SK-N-MC (cell line): ENCODE measurements at regions not wholly inside any gene's neighbourhood (a gene's known extent, or its start where the extent isn't known, plus 50 kb on each side); places are given as distances from the start of the nearest gene placed in this dataset.

Source experiments
- DNase-seq: peaks from one replicate; pipeline ENCODE4 v3.0.0-alpha.2; 2011; ENCODE audit warnings: low read depth, low spot score
- H3K27ac ChIP-seq: fragments of 200-600 bp; sonication (generic); 2 replicates; pipeline ENCODE4 v1.5.1; 2016; ENCODE audit warnings: mixed run types
- H3K36me3 ChIP-seq: fragments of 200-600 bp; sonication (generic); 2 replicates; pipeline ENCODE4 v1.6.1; 2017; ENCODE audit warnings: antibody characterized with exemption, low read length, mixed read lengths; ENCODE audit not compliant: insufficient read depth
- H3K4me3 ChIP-seq: fragments of 200-600 bp; sonication (generic); 2 replicates; pipeline ENCODE4 v1.5.1; 2016
- H3K9ac ChIP-seq: fragments of 200-600 bp; sonication (generic); 2 replicates; pipeline ENCODE4 v1.8.0; 2017; ENCODE audit warnings: mixed run types, mixed read lengths; ENCODE audit not compliant: insufficient read length
- H3K9me3 ChIP-seq: fragments of 200-600 bp; sonication (generic); 2 replicates; pipeline ENCODE4 v1.6.1; 2017; ENCODE audit warnings: low read depth, mild to moderate bottlenecking, antibody characterized with exemption, low read length, moderate library complexity, mixed read lengths
- EZH2 ChIP-seq: fragments of 200-600 bp; sonication (generic); IDR thresholded peaks from one replicate; pipeline ENCODE4 v1.6.1; 2017; ENCODE audit warnings: antibody characterized with exemption
- FOXP2 ChIP-seq: optimal IDR thresholded peaks from 2 replicates; pipeline ENCODE3; 2011; ENCODE audit warnings: mild to moderate bottlenecking, moderate library complexity; ENCODE audit not compliant: insufficient read depth; ENCODE audit errors: extremely low read length, control extremely low read depth
- POLR2AphosphoS5 ChIP-seq: IDR thresholded peaks from 2 replicates; pipeline ENCODE4 v1.6.1; 2012; ENCODE audit warnings: mild to moderate bottlenecking, low read depth, low read length, borderline replicate concordance

- no peak overlapping the region for H3K27ac ChIP-seq
- TF ChIP-seq EZH2: no peak
- no peaks in the 10 kb centered on the region for H3K36me3 ChIP-seq
- DNase-seq: no peak
- H3K9me3 ChIP-seq: no peaks in the 10 kb centered on the region
- H3K9ac ChIP-seq: no peak overlapping the region
- no peak overlapping the region for H3K4me3 ChIP-seq
These were observed 210.1 kb downstream of the CDH9 start for GRCh38 chr5:26828294-26828693.

- TF ChIP-seq POLR2AphosphoS5 (no peak), EZH2 (no peak), FOXP2 (no peak)
- Histone ChIP-seq H3K4me3 (no peak overlapping the region), H3K36me3 (no peaks in the 10 kb centered on the region), H3K9me3 (no peaks in the 10 kb centered on the region), H3K27ac (no peak overlapping the region), H3K9ac (no peak overlapping the region)
- no peak for DNase-seq
These were observed 225.2 kb downstream of the CDH9 start for GRCh38 chr5:26813235-26813634.

- no peaks in the 10 kb centered on the region for H3K36me3 ChIP-seq
- no peak for DNase-seq
- no peak for TF ChIP-seq FOXP2
- TF ChIP-seq EZH2: no peak
- TF ChIP-seq POLR2AphosphoS5: no peak
- H3K9me3 ChIP-seq: no peaks in the 10 kb centered on the region
- no peak overlapping the region for H3K4me3 ChIP-seq
- no peak overlapping the region for H3K9ac ChIP-seq
- no peak overlapping the region for H3K27ac ChIP-seq
These were observed 225.7 kb downstream of the CDH9 start for GRCh38 chr5:26812714-26813113.

- H3K36me3 ChIP-seq: no peaks in the 10 kb centered on the region
- TF ChIP-seq EZH2 (no peak), FOXP2 (no peak), POLR2AphosphoS5 (no peak)
- no peak overlapping the region for H3K27ac ChIP-seq
- no peak for DNase-seq
- H3K4me3 ChIP-seq: no peak overlapping the region
- no peak overlapping the region for H3K9ac ChIP-seq
- no peaks in the 10 kb centered on the region for H3K9me3 ChIP-seq
These were observed 230.9 kb downstream of the CDH9 start for GRCh38 chr5:26807231-26808199.

- no peaks in the 10 kb centered on the region for H3K9me3 ChIP-seq
- no peak overlapping the region for H3K9ac ChIP-seq
- DNase-seq: no peak
- no peak for TF ChIP-seq EZH2
- no peak for TF ChIP-seq FOXP2
- TF ChIP-seq POLR2AphosphoS5: no peak
- H3K36me3 ChIP-seq: no peaks in the 10 kb centered on the region
- no peak overlapping the region for H3K27ac ChIP-seq
- no peak overlapping the region for H3K4me3 ChIP-seq
These were observed 233.3 kb downstream of the CDH9 start for GRCh38 chr5:26805076-26805475.

GRCh38 chr5:26802944-26803343, 235.4 kb downstream of the CDH9 start:
- Histone ChIP-seq H3K36me3 (no peaks in the 10 kb centered on the region), H3K9me3 (no peaks in the 10 kb centered on the region), H3K27ac (no peak overlapping the region), H3K4me3 (no peak overlapping the region), H3K9ac (no peak overlapping the region)
- no peak for DNase-seq
- TF ChIP-seq POLR2AphosphoS5: no peak
- TF ChIP-seq EZH2: no peak
- TF ChIP-seq FOXP2: no peak

- H3K36me3 ChIP-seq: no peaks in the 10 kb centered on the region
- TF ChIP-seq EZH2: no peak
- no peak for TF ChIP-seq FOXP2
- TF ChIP-seq POLR2AphosphoS5: no peak
- no peaks in the 10 kb centered on the region for H3K9me3 ChIP-seq
- H3K9ac ChIP-seq: no peak overlapping the region
- H3K27ac ChIP-seq: no peak overlapping the region
- DNase-seq: no peak
- no peak overlapping the region for H3K4me3 ChIP-seq
These were observed 247.0 kb downstream of the CDH9 start for GRCh38 chr5:26791433-26791832.

- Histone ChIP-seq H3K4me3 (no peak overlapping the region), H3K36me3 (no peaks in the 10 kb centered on the region), H3K9me3 (no peaks in the 10 kb centered on the region), H3K27ac (no peak overlapping the region), H3K9ac (no peak overlapping the region)
- no peak for TF ChIP-seq POLR2AphosphoS5
- no peak for TF ChIP-seq EZH2
- TF ChIP-seq FOXP2: no peak
- no peak for DNase-seq
These were observed 247.4 kb downstream of the CDH9 start for GRCh38 chr5:26791021-26791420.

- peak; percentile 28 for DNase-seq
- no peak for TF ChIP-seq FOXP2
- TF ChIP-seq EZH2: no peak
- no peak for TF ChIP-seq POLR2AphosphoS5
- H3K27ac ChIP-seq: peak overlapping the region; percentile 21; the same call in 1 of the 2 replicates
These were observed 275.2 kb downstream of the CDH9 start for GRCh38 chr5:26763215-26763614.

More at GRCh38 chr5:26763215-26763614, 275.2 kb downstream of the CDH9 start:
- H3K9me3 ChIP-seq: no peaks in the 10 kb centered on the region
- no peaks in the 10 kb centered on the region for H3K36me3 ChIP-seq
- no peak overlapping the region for H3K9ac ChIP-seq
- peak overlapping the region; percentile 20 for H3K4me3 ChIP-seq
